RPMI7951 (cell line): ENCODE measurements at regions not wholly inside any gene's neighbourhood (a gene's known extent, or its start where the extent isn't known, plus 50 kb on each side); places are given as distances from the start of the nearest gene placed in this dataset.
"Not testable (repeated sequence)": the region's sequence is repeated elsewhere in the genome, so short reads cannot be mapped to it uniquely, and the experiment has no call there.

Experiments used
- DNase-seq: peaks from one replicate; pipeline ENCODE4 v3.0.0-alpha.2; 2012; ENCODE audit warnings: low read depth

GRCh38 chr5:145110181-145110580, 725.0 kb downstream of the PRELID2 start:
- DNase-seq, result no peak

GRCh38 chr5:145105384-145105783, 729.8 kb downstream of the PRELID2 start:
- no peak for DNase-seq

GRCh38 chr5:145104106-145104505, 731.0 kb downstream of the PRELID2 start:
- DNase-seq, result no peak

- DNase-seq, result no peak
These were observed 733.9 kb downstream of the PRELID2 start for GRCh38 chr5:145101246-145101645.

GRCh38 chr5:145090115-145090514, 745.0 kb downstream of the PRELID2 start:
- DNase-seq, result no peak

GRCh38 chr5:145084834-145085233, 750.3 kb downstream of the PRELID2 start:
- DNase-seq, result no peak

GRCh38 chr5:145077028-145077427, 758.1 kb downstream of the PRELID2 start:
- no peak for DNase-seq

- DNase-seq, result no peak
These were observed 759.1 kb downstream of the PRELID2 start for GRCh38 chr5:145076040-145076439.

GRCh38 chr5:145072889-145073288, 762.3 kb downstream of the PRELID2 start:
- DNase-seq, result no peak

- no peak for DNase-seq
These were observed 766.4 kb downstream of the PRELID2 start for GRCh38 chr5:145068721-145069120.

GRCh38 chr5:145062280-145063062, 772.7 kb downstream of the PRELID2 start:
- no peak for DNase-seq

GRCh38 chr5:145056800-145057199, 778.3 kb downstream of the PRELID2 start:
- DNase-seq, result no peak

- DNase-seq, result no peak
These were observed 785.0 kb downstream of the PRELID2 start for GRCh38 chr5:145050181-145050580.

- no peak for DNase-seq
These were observed 790.2 kb downstream of the PRELID2 start for GRCh38 chr5:145044970-145045369.

GRCh38 chr5:145028626-145029025, 806.5 kb downstream of the PRELID2 start:
- no peak for DNase-seq

- DNase-seq, result no peak
These were observed 807.9 kb downstream of the PRELID2 start for GRCh38 chr5:145027286-145027685.

GRCh38 chr5:145025775-145026174, 809.4 kb downstream of the PRELID2 start:
- no peak for DNase-seq

GRCh38 chr5:145015146-145015545, 820.0 kb downstream of the PRELID2 start:
- no peak for DNase-seq

- no peak for DNase-seq
These were observed 821.0 kb downstream of the PRELID2 start for GRCh38 chr5:145014109-145014508.

GRCh38 chr5:145010834-145011233, 824.3 kb downstream of the PRELID2 start:
- DNase-seq, result no peak

GRCh38 chr5:145008876-145009530, 826.1 kb downstream of the PRELID2 start:
- DNase-seq, result no peak

- not testable (repeated sequence) for DNase-seq
These were observed 823.7 kb downstream of the KCTD16 start for GRCh38 chr5:144994356-144994755.

GRCh38 chr5:144983101-144983500, 812.4 kb downstream of the KCTD16 start:
- no peak for DNase-seq
